ENCODE measurements at regions not wholly inside any gene's neighbourhood (a gene's known extent, or its start where the extent isn't known, plus 50 kb on each side); places are given as distances from the start of the nearest gene placed in this dataset.

DNA sequence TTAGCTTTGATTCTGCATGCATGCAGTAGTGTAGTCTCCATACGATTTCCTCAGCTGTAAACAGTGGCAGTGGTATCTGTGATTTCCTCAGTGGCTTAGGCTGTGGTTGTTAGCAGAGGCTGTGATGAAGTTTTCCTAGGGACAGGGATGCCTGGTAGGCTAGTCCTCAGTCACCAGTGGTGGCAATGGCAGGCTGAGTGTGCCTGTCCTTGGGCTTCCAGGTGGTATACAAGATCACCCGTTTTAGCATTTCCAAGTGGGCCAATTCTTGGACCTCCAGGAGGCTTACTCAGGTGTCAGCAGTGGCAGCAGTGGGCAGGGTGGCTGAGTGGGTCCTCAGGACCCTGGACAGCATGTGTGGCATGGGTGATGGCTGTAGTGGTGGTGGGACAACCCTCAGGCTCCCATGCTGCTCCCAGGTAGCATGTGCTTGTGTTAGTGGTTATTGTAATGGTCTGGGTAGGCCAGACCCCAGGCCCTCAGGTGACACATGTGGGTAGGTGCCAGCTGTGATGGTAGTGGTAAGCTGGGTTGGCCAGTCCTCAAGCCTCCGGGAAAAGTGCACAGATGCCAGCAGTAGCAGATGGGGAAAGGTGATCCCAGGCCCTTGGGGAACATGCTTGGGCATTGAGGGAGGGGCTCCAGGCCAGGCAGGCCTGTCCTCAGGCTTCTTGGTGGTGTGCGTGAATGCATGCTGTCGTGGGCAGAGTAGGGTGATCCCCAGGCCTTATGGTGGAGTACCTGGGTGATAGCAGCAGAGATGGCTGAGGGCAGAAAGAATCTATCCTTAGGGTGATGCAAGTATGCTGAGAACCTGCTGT is 146.5 kb downstream of the PAPOLA start:
- TF ChIP-seq, protein P1, sequence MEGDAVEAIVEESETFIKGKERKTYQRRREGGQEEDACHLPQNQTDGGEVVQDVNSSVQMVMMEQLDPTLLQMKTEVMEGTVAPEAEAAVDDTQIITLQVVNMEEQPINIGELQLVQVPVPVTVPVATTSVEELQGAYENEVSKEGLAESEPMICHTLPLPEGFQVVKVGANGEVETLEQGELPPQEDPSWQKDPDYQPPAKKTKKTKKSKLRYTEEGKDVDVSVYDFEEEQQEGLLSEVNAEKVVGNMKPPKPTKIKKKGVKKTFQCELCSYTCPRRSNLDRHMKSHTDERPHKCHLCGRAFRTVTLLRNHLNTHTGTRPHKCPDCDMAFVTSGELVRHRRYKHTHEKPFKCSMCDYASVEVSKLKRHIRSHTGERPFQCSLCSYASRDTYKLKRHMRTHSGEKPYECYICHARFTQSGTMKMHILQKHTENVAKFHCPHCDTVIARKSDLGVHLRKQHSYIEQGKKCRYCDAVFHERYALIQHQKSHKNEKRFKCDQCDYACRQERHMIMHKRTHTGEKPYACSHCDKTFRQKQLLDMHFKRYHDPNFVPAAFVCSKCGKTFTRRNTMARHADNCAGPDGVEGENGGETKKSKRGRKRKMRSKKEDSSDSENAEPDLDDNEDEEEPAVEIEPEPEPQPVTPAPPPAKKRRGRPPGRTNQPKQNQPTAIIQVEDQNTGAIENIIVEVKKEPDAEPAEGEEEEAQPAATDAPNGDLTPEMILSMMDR (IDR thresholded peaks at IDR 0.05) = no peak
- no peak for TF ChIP-seq POLR2A (IDR thresholded peaks at IDR 0.05)

Data from body of pancreas (tissue), 4 donors.